NB4 (cell line): ENCODE measurements at regions not wholly inside any gene's neighbourhood (a gene's known extent, or its start where the extent isn't known, plus 50 kb on each side); places are given as distances from the start of the nearest gene placed in this dataset.

Experiments used
- CTCF ChIP-seq: IDR thresholded peaks from one replicate; pipeline ENCODE4 v1.5.1; 2012; ENCODE audit warnings: low read depth, low read length
- MAX ChIP-seq: IDR thresholded peaks from 2 replicates; pipeline ENCODE4 v1.6.1; 2011; ENCODE audit warnings: low read depth, low read length
- POLR2A ChIP-seq: IDR thresholded peaks from 2 replicates; pipeline ENCODE4 v1.6.1; 2011; ENCODE audit warnings: mild to moderate bottlenecking; ENCODE audit not compliant: insufficient read length; ENCODE audit errors: extremely low read depth

- no peak for TF ChIP-seq POLR2A
- no peak for TF ChIP-seq CTCF
- no peak for TF ChIP-seq MAX
These were observed 519.3 kb upstream of the CDH11 start for GRCh38 chr16:65641049-65641761.
